Right kidney (tissue), 1 donor: ENCODE measurements at regions not wholly inside any gene's neighbourhood (a gene's known extent, or its start where the extent isn't known, plus 50 kb on each side); places are given as distances from the start of the nearest gene placed in this dataset.

ENCODE experiments used
- DNase-seq: peaks from one replicate; pipeline ENCODE4 v3.0.0-alpha.2; 2016

- no peak for DNase-seq
Observed at GRCh38 chr20:53718142-53719021, 124.7 kb upstream of the ZNF217 start.

DNA sequence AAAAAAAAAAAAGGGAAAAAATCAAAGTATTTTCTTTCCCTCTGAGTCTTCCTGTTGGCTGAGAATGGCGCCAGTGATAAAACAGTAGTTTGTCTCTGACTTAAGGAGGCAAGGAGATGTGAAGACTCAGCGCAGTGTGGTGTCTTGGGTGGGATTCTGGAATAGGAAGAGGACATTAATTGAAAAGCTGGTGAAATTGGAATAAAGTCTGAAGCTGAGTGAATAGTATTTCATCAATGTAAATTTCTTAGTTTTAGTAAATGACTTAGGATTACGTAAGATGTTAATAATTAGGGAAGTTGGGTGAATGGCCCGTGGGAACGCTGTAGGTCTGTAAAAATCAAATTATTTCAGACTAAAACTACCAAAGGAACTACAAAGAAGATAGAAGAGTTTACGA, 122.8 kb upstream of the ZNF217 start:
- DNase-seq: no peak

- no peak for DNase-seq
Observed at GRCh38 chr20:53714524-53714923, 120.9 kb upstream of the ZNF217 start.

DNA sequence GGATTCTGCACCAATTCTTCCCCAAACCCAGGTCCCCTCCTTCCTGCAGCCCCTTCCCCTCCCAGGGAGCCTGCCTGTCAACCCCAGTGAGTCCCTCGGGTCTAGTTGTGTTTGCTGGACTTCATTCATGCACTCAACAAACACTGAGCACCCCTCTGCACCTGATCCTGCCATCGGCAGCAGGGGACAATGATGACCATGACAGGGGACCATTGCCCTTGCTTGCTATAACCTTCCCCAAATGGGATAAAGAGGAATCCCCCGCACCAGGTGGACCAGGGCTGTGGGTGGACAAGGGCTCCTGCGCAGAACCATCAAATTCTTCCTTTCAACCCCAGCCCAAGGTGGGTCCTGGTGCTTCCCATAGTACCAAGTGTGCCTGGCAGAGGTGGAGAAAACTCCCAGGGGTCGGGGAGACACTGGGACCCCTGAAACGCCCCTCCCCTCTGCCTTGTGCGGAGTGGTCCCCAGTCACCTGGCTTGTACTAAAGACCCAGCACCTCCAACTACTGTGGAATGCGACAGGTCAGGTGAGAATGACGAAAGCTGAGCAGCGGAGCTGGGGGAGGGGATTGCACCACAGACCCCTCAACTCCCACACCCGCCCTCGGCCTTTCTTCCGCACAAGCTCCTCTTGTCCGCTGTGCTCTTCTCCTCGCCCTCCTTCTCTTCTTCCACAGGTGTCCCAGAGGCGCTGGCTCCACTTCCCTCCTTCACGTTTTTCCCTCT, 119.9 kb upstream of the ZNF217 start:
- no peak for DNase-seq

DNA sequence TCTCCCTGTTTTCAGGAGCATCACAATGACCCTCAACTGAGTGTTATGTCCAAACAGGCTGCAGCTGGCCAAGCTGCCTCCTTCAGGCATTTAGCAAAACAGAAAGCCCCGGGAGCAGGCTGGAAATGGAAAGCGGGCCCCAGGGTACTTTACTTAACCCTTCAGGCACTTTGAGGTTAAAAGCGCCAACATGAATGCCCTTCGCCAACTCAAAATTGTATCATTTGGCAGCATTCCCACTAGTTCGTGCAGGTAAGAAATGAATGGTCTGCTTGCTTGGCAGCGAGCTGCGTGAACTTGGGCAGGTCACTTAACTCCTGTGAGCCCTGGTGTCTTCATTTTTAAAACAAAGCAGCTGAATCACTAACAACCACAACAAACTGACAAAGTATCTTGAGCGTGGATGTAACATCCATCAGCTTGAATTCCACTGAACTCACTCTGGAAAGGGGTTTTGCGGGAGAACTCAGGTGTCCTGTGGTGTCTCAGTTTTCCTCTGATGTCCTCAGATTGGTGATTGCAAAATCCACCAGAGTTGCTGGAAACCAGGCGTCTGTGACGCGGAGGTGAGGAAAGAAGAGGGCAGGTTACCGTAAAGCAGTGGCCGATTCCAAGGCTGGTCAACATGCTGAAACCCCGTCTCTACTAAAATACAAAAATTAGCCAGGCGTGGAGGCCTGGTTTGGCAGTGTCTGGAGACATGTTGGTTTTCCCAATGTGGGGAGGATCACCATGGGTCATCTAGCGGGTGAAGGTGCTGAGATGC, 118.8 kb upstream of the ZNF217 start:
- no peak for DNase-seq

GRCh38 chr20:53711333-53712211, 117.9 kb upstream of the ZNF217 start:
- no peak for DNase-seq

GRCh38 chr20:53708129-53708968, 114.7 kb upstream of the ZNF217 start:
- DNase-seq: no peak

DNA sequence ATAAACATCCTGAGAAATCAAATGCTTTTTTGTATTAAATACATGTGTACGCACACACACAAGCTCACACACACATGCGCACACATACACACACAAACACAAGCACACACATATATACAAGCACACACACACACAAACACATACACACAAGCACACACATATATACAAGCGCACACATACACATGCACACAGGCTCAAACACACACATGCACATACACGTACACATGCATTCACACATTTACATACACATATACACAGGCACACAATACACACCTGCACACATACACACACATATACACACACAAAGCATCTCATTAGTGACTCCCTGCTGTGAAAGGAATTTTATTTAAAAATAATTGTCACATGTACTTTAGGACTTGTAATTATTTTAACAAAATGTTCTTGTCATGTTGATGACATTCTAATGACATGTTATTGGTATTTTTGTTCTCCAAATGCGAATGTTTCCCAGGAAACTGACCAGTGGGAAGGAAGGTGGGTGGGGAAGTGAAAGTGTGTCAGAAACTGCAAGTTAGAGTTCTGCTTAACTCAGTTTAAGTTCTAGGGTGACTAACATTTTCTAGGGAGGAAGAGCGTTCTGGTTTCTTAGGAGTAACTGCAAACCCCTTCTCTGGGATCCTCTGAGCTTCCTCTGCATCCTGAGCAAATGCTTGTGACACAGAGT, 113.9 kb upstream of the ZNF217 start:
- DNase-seq: no peak

GRCh38 chr20:53706466-53707370, 113.1 kb upstream of the ZNF217 start:
- DNase-seq: no peak

DNA sequence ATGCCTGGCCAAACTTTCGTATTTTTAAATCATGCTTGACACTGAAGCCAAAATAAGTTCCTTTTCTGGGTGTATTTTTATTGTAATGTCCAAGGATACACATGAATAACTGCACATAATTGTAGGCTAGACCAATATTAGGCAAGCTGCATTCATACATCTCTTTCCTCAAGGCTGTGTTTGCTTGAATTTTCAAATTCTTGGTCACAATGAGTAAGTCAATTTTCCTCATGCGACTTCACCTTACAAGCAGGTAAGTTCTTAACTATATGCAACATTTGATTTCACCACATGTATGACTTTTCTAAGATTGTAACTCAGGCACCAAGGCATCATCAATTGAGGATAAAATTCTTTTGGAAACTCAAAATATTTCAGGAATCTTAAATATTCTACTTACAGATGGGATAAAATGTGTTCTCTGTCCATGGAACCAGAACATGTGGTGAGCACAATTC, 112.4 kb upstream of the ZNF217 start:
- no peak for DNase-seq

DNA sequence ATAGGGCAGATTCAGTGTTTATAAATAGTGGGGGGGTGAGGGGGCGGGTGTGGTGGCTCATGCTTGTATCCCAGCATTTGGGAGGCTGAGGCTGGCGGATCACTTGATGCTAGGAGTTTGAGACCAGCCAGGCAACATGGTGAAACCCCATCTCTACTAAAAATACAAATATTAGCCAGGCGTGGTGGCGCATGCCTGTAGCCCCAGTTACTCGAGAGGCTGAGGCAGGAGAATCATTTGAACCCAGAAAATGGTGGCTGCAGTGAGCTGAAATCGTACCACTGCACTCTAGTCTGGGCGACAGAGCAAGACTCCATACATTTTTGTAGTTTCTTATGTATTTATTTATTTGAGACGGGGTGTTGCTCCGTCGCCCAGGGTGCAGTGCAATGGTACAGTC, 109.0 kb upstream of the ZNF217 start:
- DNase-seq: no peak

DNA sequence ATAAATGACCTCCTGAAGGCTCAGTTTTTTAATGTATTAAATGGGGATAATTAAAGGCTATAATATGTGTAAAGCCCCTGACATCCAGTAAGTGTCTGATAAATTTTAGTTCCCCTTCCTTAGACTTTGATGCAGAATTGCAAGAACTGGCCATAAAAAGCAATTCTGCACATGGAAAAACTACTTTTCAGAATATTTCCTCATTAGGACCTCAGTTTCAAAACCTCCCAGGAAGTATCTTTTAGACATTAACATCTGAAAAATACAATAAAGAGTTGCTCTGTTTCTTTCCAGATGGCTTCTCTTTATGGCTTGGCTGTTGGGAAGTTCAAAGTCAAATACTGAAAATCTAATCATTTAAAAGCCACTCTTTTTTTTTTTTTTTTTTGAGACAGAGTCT, 106.3 kb upstream of the ZNF217 start:
- DNase-seq: no peak

DNA sequence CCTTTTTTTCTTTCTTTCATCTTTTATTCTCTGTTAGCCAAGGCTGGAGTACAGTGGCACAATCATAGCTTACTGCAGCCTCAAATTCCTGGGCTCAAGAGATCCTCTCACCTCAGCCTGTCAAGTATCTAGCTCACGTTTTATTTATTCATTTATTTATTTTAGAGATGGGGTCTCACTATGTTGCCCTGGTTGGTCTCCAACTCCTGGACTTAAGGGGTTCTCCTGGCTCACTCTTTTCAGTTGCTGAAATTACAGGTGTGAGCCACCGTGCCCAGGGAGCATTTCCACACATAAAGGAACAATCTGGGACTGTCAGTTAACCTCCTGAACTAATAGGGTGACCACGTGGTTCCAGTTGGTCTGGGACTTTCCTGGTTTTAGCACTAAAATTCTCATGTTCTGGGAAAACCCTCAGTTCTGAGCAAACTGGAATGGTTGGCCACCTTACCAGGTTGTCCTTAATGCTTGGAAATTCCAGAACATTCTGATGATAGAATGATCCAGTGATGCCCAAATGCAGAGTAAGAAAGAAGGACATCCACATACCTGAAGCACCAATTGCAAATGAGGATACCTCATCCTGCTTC, 105.5 kb upstream of the ZNF217 start:
- no peak for DNase-seq

GRCh38 chr20:53698371-53698978, 104.8 kb upstream of the ZNF217 start:
- no peak for DNase-seq

GRCh38 chr20:53695797-53696527, 102.3 kb upstream of the ZNF217 start:
- no peak for DNase-seq

DNA sequence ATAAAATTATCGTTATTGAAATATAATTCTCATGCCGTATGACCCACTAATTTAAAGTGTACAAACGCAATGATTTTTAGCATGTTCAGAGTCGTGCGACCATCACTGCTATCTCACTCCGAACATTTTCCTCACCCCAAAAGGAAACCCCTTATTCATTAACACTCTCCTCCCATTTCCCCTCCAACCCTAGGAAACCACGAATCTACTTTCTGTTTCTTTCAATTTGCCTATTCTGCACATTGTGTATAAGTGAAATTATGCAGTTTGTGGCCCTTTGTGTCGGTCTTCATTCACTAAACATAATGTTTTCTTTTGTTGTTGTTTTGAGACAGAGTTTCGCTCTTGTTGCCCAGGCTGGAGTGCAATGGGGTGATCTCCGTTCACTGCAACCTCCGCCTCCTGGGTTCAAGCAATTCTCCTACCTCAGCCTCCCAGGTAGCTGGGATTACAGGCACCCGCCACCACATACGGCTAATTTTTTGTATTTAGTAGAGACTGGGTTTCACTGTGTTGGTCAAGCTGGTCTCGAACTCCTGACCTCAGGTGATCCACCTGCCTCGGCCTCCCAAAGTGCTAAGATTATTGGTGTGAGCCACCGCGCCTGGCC, 99.7 kb upstream of the ZNF217 start:
- DNase-seq: no peak

DNA sequence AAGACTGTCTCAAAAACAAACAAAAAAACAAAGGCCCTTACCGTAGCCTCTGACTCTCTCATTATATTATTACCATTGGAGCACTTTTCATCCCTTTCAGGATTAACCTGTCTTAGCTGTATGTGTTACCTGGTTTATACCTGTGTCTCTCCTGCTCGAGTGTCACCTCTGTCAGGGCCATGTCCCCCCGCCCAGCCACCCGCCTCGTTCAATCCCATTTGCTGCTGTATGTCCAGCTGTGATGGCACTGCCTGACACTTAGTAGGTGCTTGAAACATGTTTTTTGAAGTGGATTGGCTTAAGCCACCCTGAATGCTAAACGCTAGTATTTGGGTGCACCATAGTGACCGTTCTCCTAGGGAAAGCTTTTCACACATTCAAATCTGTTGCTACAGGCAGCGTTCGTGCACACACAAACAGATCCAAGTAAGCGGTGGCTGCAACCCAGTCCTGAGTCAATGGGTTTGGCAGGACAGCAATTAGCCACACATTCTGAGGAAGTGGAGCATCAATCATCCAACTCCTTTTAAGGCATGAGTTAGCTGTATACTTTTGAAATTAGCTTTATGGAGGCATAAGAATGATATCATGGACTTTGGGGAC, 98.9 kb upstream of the ZNF217 start:
- DNase-seq: no peak
